ENCODE measurements at regions not wholly inside any gene's neighbourhood (a gene's known extent, or its start where the extent isn't known, plus 50 kb on each side); places are given as distances from the start of the nearest gene placed in this dataset.

DNA sequence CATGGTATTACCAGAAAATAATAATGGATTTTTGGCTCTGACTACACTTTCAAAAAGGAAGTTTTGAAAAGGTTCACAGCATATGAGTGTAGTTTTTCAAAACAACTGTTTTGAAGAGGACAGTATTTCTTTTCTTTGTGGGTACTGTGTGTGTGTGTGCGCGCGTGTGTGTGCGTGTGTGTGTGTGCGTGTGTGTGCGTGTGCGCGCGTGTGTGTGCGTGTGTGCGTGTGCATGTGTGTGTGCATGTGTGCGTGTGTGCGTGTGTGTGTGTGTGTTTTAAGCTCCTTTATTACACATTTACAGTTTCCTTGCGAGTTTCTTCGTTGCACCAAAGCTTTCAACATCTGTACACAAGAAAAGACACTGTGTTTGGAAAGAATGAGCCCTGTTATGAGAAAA, 755.4 kb downstream of the SH3BGRL start:
- TF ChIP-seq POLR2A (IDR thresholded peaks at IDR 0.05; ENCODE audit: low read depth, low read length), result no peak
- TF ChIP-seq TAF1 (IDR thresholded peaks at IDR 0.05; ENCODE audit: borderline replicate concordance, low read depth, low read length), result no peak
- no peak for TF ChIP-seq POLR2AphosphoS5 (IDR thresholded peaks at IDR 0.05; ENCODE audit: low read depth, low read length)

Data from GM12892 (cell line).